ENCODE measurements at regions not wholly inside any gene's neighbourhood (a gene's known extent, or its start where the extent isn't known, plus 50 kb on each side); places are given as distances from the start of the nearest gene placed in this dataset.

- no peak for TF ChIP-seq CTCF (IDR thresholded peaks at IDR 0.05; ENCODE audit: poor library complexity)
- no peak for TF ChIP-seq EZH2phosphoT487 (IDR thresholded peaks at IDR 0.05; ENCODE audit: low read depth, severe bottlenecking, unreplicated experiment)
These were observed 1290.8 kb upstream of the PABPC4L start for GRCh38 chr4:135492439-135492838.
